Fibroblast of upper back skin (primary cell): ENCODE measurements at regions not wholly inside any gene's neighbourhood (a gene's known extent, or its start where the extent isn't known, plus 50 kb on each side); places are given as distances from the start of the nearest gene placed in this dataset.
"Not testable (repeated sequence)": the region's sequence is repeated elsewhere in the genome, so short reads cannot be mapped to it uniquely, and the experiment has no call there.

Experiments
- DNase-seq: peaks from one replicate; pipeline ENCODE4 v3.0.0-alpha.2; 2013

DNA sequence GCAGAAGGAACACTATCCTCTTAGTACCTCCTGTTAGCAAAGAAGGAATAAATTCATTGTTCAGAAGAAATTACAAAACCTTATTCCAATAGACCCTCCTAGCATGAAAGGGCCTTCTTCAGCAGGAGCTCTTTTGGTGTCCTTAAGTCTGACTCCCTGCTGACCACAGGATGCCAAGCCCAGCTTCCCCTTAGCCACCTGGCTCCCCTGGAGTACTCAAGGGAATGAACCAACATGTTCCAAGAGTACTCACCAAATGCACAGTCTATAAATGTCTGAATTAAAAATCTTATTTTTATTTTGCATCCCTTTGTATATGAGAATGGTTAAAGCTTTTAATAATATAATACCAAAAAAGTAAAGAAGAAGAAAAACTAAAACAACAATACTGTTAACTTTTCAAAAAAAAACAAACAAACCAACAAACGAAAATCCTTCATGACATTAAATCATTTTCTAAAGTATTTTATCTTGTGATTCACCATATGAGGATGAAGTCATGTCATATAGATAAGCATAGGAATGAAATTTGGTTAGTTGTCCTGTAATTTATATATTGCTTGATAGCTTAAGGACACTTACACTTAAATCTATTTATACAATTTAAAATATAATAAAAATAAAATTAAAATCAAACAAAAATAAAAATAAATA, 1355.1 kb downstream of the HACE1 start:
- DNase-seq = no peak

DNA sequence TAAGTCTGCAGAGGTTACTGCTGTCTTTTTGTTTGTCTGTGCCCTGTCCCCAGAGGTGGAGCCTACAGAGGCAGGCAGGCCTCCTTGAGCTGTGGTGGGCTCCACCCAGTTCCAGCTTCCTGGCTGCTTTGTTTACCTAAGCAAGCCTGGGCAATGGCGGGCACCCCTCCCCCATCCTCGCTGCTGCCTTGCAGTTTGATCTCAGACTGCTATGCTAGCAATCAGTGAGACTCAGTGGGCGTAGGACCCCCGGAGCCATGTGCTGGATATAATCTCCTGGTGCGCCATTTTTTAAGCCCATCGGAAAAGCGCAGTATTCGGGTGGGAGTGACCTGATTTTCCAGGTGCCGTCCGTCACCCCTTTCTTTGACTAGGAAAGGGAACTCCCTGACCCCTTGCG, 1363.1 kb downstream of the HACE1 start:
- DNase-seq = not testable (repeated sequence)

DNA sequence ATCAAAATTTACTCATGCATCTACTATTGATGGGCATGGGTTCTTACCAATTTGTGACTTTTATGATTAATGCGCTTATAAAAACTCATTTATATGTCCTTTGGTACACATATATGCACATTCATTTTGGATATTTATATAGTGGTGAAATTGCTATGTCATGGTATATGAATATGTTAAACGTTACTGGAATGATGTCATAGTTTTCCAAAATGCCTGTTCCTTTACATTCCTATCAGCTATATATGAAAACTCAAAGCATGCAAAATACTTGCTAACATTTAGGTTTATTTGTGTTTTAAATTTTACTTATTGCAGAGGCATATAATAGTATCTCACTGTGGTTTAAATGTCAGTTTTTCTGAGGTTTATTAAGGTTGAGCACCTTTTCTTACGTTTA, 1403.1 kb downstream of the HACE1 start:
- no peak for DNase-seq

DNA sequence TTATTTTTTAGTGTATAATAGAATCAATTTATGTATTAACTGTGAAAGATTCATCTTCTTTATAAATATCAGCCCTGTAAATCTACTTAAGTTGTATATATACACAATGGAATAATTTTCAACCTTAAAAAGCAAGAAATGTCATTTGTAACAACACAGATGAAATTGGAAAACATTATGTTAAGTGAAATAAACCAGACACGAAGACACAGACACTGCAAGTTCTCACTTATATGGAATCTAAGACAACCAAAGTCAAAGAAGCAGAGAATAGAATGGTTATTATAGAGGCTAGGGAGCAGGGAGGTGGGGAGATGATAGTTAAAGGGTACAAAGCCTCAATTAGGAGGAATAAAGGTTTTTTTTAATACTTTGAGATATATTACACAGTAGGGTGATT, 1404.4 kb downstream of the HACE1 start:
- DNase-seq = no peak

DNA sequence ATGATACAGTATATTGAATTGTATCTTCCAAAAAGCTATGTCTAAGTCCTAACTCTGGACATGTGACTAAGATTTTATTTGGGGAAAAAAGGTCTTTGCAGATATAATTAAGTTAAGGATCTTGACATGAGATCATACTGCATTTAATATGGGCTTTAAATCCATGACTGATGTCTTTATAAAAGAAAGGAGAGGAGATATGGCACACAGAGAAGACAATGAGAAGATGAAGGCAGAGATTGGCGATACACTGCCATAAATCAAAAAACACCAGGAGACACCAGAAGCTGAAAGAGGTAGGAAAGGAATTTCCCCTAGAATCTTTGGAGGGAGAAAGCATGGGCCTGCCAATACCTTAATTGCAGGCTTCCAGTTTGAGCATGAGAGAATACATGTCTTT, 1450.2 kb downstream of the HACE1 start:
- DNase-seq = no peak

DNA sequence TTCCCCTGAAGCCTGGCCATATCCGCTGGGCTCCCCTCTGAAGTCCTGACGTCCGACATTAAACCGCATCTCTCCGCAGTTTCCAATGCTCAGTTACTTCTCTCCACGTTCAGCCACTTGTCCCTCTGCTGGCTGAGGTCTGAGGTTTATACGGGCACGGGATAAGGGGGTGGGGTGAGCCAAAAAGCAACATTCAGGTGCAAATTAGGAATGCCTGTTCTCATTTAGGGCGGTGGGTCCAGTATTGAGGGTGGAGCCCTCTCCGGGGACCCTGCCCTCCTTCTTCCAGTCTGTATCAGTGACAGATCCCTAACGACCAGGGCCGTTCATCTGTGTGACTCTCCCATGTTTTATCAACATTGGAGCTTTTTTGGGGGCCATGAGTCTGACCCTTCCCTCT, 1454.4 kb downstream of the HACE1 start:
- DNase-seq = no peak

DNA sequence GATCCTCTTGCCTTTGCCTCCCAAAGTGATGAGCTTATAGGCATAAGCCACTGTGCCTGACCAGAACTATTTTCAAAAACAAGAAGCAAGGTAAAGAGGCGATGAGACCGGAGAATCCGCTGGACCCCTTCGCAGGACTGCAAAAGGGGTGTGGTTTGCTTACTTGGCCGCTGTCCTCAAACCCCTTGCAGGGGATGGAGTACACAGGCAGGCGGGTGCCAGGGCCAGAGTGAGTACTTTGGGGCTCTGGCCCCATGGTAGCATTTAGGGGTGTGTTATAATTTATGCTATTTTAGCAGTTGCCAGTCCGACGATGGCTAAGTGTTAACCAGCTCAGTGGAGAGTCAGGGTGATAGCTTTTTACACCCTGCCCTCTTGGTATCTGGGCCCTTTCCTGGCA, 1454.9 kb downstream of the HACE1 start:
- DNase-seq = no peak

DNA sequence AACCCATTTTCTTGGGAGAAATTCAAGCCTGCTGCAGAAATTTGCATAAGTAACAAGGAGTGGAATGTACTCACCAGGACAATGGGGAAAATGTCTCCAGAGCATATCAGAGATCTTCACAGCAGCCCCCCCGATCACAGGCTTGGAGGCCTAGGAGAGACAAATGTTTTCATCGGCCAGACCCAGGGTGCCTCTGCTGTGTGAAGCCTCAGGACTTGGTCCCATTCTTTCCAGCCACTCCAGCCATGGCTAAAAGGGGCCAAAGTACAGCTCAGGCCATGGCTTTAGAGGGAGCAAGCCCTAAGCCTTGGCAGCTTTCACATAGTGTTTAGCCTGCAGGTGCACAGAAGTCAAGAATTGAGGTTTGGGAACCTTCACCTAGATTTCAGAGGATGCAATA, 1463.0 kb downstream of the HACE1 start:
- no peak for DNase-seq

DNA sequence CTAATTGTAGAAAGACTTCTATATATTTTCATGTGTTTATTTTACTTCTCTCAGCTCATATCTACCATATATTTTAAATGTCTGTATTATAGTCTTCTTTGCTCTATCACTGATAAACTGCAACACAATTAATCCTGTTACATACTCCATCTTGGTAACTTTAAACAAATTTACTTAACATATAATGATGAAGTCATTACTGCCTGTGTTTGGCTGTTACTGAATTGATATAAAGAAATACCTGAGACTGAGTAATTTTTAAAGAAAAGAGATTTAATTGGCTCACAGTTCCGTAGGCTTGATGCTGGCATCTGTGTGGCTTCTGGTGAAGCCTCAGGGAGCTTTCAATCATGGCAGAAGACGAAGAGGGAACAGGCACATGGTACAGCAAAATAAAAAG, 1480.4 kb downstream of the HACE1 start:
- no peak for DNase-seq

DNA sequence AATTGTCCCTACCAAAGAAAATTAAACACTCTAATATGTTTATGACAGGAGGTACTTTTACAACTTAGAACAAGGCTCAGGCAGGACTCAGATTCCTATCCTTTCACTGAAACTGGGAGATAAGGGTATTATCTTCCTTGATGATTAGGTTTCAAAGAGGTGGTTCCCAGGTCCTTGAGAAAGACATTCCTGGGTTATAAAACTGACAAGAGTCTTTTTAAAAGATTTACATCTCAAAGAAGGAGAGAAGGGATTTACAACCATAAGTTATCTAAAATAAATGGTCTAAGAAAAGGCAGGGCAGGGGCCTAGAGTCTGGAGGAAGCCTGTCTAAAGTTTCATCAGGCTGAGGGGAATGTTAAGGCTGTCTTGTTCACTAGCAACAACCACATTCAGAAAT, 1492.5 kb downstream of the HACE1 start:
- DNase-seq = no peak

DNA sequence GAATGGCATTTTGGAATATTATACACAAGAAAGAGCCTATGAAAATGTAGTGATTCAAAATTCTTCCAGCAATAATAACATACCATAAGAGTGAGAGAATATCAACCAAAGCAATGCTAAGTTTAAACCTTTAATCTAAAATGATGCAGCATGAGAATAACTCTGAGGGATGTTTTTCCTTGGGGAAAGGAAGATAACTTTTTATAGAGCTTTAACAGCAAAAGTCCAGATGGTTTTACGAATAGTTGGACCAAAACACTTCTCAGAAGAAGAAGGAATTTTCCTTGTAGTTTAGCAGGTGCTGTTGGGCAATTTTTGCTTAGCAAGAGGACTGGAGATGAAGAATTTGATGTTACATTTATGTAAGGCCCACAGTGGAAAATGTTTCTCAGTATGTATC, 1503.2 kb downstream of the HACE1 start:
- DNase-seq = no peak

DNA sequence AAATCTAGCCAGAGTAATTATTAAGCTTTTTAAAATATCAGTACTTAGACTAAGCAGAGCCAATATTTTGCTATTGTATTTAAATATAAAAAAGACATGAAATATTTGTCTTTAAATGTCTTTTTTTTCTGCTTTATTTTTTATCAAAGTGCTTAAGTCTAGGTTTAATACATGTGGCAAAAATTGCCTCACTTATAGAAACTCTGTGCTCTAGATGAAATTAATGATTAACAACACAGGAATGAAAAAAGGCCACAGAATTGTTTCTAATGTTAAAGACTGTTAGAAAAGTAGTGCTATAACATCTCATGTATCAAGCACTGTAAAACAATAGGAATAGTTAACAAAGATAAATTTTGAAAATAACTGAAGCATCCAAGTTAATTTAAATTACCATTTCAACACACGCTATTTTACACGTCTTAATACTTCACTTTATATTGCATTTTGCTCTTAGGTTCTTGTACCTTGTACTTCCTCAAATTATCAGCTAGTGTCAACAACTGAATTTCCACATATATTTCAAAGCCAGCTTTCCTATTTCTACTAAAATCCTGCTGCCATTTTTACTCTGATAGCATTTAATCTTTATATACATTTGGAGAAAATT, 1515.1 kb downstream of the HACE1 start:
- no peak for DNase-seq

DNA sequence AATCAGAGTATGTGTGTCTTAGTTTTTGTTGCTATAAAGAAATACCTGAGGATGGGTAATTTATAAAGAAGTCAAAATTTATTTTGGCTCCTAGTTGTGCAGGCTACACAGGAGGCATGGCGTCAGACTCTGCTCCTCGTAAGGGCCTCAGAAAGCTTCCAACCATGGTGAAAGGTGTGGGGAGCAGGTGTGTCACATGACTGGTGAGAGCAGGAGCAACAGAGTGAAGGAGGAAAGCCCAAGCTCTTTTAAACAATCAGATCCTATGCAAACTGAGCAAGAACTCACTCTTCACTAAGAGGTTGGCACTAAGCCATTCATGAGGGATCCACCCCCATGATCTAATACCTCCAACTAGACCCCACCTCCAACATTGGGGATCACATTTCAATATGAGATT, 1524.3 kb downstream of the HACE1 start:
- DNase-seq = no peak

DNA sequence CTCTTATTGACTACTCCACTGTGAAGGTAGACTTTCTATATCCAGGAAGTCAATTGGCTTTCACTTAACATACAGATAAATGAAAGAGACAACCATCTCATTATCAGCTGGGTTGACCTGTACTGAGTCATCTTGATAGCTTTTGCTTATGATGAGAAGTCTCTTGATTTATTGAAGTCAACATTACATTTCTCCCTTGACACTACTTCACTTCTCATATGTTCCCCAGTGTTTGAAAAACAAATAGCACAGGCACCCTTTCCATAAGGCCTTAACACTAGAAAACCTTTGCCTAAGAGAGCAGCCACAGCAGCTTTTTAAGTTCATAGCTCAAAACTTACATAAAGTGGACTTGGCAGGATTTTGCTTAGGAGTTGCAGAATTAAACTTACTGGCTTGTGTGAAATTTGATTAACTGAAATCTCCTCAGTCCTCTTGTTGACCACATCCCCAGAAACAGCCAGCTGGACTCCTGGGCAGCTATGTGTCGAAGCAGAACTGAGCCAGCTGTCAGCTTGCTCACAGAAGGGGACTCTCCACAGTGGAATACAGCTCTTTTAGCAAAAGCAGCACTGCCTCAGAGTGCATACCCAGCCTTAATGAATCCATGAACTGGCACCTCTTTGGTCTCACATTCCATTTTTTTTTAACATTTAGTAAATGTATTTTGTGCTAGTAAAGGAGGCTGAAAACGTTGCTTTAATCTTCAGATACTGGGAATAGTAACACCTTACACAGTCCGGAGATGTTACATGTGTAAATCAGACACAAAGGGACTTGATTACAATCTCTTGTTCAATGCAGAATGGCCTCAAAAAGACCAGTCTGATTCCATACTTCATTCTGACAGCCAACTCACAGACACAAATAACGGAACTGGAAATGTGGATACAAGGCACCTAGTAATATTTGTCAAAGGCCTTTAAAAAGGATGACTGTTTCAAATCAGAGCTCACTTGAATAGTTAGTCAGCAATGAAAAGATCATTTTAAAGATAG, 1532.7 kb downstream of the HACE1 start:
- DNase-seq = no peak

DNA sequence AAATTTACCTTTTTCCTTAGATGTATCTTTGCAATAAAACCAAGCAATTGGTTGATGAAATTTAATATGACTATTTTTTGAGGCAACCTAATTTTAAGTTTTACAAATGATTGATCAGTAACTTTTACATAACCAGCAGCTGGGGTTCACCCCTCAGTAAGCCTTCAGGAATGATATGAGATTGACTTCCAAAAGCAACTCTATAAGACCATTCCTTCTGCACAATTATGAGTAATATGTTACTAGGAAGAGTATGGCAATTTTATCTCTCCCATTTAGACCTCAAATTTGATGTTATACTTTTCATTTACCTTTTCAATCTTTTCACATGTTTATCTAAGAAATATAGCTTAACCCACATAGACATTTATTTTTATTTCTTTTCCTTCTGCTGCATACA, 1546.3 kb downstream of the HACE1 start:
- no peak for DNase-seq

DNA sequence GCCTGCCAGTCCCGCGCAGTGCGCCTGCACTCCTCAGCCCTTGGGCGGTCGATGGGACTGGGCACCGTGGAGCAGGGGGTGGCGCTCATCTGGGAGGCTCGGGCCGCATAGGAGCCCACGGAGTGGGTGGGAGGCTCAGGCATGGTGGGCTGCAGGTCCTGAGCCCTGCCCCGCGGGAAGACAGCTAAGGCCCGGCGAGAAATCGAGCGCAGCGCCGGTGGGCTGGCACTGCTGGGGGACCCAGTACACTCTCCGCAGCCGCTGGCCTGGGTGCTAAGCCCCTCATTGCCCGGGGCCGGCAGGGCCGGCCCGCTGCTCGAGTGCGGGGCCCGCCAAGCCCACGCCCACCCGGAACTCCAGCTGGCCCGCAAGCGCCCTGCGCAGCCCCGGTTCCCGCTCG, 1565.3 kb downstream of the HACE1 start:
- DNase-seq = not testable (repeated sequence)

DNA sequence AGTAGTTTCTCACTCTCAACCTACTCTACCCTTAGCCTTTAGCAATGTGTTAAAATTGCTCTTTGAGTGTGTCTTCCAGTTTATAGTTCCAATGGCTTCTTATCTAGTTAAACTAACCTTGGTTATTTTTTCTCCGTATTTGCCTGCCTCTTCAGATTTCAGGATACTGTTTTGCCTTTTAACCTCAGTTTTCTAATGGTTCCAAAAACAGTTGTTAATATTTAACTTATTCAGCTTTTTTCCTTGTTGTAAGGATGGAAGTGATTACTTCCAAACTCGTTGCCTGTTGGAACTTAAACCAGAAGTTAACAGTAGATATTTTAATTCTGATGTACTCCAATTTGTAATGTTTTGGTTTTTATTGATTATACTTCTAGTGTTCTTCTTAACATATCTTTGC, 1574.9 kb downstream of the HACE1 start:
- DNase-seq = no peak

DNA sequence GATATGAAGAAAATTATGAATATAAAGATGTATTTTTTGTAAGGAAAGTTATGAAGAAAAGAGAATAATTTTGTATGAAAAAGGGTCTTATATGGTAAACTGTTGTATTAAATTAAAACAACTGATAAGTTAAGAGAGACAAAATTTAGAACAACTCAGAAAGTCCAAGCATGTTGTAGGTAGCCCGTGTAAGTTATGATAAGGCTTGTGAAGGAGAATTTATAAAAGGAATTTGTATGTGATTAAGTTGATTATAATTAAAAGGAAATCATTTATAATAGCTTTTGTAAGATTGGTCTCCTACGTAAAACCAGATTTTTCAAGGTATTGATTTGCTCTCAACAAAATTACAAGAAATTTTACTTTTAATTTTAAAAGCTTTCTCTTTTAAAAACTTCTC, 1579.3 kb downstream of the HACE1 start:
- no peak for DNase-seq

DNA sequence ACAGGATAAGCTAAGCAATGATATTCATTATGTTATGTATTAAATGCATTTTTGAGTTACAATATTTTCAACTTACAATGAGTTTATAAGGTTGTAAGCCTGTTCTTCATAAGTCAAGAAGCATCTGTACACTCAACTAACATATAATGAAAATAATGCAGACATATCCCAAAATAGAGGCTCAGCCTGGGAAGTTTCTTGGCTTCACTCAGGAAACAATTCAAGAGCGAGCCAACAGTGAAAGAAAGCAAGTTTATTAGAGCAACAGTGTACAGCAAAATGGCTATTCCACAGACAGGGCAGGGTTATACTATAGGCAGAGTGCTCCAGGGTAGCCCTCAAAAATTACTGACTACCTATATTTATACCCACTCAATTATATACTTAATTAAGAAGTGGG, 1581.8 kb downstream of the HACE1 start:
- no peak for DNase-seq

DNA sequence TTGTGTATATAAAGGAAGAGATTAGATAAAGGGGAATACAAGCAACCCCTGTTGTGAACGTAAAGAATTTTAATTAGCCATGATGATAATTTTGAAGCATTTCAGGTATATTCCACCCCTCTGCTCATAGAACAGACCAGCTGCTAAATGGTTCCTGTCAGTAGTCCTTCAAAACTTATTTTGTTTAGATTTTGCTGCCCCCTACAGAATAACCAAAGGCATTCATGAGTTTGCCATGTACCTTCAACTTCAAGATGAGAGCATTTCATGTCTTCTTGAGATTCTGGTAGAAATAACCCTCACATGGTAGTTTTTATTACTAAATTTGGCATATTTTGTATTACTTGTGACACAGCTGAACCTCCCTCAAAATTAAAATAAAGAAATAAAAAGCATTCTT, 1586.7 kb downstream of the HACE1 start:
- peak; percentile 1 for DNase-seq

DNA sequence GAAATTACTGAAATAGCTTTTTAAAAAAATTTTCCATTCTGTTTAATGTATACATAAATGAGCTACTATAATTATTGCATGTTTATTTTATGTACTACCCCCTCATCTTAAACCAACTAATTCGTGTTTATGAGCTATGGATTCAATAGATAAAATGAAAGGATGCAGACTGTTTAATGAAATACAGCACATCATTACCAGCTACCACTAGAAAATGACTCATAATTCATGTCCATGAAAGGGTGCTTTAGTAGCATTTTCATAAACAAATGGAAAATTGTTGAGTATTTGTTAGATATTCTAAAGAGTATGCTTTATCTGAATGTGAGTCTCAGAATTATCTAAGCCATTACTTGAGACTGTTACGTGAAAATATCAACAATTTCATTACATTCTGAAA, 1590.1 kb downstream of the HACE1 start:
- no peak for DNase-seq

DNA sequence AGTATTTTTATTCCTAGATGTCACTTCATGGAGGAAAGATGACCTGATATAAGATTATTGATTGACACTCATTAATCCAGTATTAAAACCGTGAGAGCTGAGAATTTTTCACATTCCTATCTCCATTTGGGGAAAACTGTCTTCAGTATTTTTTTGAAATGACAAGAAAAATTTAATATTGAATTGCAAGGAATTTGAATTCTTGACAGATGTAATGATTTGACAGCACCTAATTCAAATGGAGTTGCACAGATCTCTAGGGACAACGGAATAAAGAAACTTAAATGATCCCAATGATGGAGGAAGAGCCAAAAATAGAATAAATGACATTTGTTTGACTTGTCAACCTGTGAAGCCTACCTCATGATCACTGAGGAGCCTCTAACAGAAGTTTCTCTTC, 1591.4 kb downstream of the HACE1 start:
- no peak for DNase-seq

DNA sequence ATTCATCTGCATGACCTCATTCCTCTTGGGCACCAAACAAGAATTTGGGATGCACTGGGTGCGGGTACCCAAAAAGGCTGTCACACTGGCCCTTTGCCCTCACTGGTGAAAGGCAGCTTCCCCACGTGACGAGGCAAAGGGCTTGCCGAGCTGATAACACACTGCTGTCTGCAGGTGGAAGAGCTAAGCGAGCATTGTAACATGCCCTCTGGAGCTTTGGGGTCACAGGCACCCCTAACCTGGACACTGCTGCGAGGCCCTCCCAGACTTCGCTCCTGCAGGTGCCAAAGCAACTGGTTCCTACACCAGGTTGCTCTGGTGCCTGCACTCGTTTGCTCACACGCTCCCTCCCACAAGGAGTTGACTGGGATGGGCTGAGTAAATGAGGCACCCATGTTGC, 1595.7 kb downstream of the HACE1 start:
- DNase-seq = no peak

DNA sequence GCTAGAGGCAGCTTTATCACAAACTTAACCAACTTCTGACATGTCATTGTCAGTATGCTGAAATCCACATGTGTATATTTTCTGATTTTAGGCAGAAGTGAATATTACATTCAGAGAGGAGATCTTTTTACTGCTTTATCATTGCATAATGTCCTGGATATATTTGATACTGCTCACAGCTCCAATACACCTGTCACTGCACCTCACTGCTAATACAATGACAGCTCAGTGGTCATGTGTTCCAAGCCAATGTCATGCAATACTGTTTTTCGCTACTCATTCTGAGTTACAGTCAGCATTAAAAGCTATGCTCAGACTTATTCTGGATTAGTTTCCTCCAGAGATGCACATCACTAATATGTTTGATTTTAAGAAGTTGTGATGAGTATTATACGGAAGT, 1604.6 kb downstream of the HACE1 start:
- no peak for DNase-seq
